Gastroesophageal sphincter (tissue), 3 donors: ENCODE measurements at regions not wholly inside any gene's neighbourhood (a gene's known extent, or its start where the extent isn't known, plus 50 kb on each side); places are given as distances from the start of the nearest gene placed in this dataset.

Experiments
- EP300 ChIP-seq: sonication (generic); formaldehyde crosslinking; IDR thresholded peaks from one replicate; pipeline ENCODE4 v1.6.1; 2017; ENCODE audit warnings: antibody characterized with exemption, mild to moderate bottlenecking
- POLR2A ChIP-seq, 2 donors: fragments of 450-650 bp; IDR thresholded peaks; one replicate each; pipeline ENCODE4 v1.6.1; 2017; ENCODE audit warnings: antibody characterized with exemption in 2 of 2, mild to moderate bottlenecking in 2 of 2, moderate library complexity in 1 of 2
- POLR2AphosphoS5 ChIP-seq: sonication (generic); formaldehyde crosslinking; IDR thresholded peaks from one replicate; pipeline ENCODE4 v1.6.1; 2017; ENCODE audit warnings: antibody characterized with exemption
- TF ChIP-seq, protein P1 (sequence below), 4 experiments: fragments of 200-600 bp in 2 of 4; fragments of 450-650 bp in 2 of 4; sonication (generic) in 1 of 4; IDR thresholded peaks; one replicate each; pipeline ENCODE4 v1.5.1; 2017 to 2019; ENCODE audit warnings: antibody characterized with exemption in 4 of 4, mild to moderate bottlenecking in 2 of 4, moderate library complexity in 2 of 4

DNA sequence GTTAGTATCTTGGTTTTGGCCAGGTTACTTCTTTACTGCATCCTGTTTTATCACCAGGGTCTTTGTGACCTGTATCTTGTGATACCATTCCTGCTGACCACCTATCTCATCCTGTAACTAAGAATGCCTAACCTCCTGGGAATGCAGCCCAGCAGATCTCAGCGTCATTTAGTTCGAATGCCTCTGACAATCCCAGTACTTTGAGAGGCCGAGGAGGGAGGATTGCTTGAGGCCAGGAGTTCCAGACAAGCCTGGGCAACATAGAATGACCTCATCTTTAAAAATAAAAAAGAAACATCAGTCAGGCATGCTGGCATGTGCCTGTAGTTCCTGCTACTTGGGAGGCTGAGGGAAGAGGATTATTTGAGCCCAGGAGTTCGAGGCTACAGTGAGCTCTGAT is 206.5 kb downstream of the SUDS3 start:
- TF ChIP-seq POLR2AphosphoS5 (no peak), POLR2A (IDR thresholded peaks at IDR 0.05) (no peak), EP300 (no peak)
- TF ChIP-seq, protein P1, sequence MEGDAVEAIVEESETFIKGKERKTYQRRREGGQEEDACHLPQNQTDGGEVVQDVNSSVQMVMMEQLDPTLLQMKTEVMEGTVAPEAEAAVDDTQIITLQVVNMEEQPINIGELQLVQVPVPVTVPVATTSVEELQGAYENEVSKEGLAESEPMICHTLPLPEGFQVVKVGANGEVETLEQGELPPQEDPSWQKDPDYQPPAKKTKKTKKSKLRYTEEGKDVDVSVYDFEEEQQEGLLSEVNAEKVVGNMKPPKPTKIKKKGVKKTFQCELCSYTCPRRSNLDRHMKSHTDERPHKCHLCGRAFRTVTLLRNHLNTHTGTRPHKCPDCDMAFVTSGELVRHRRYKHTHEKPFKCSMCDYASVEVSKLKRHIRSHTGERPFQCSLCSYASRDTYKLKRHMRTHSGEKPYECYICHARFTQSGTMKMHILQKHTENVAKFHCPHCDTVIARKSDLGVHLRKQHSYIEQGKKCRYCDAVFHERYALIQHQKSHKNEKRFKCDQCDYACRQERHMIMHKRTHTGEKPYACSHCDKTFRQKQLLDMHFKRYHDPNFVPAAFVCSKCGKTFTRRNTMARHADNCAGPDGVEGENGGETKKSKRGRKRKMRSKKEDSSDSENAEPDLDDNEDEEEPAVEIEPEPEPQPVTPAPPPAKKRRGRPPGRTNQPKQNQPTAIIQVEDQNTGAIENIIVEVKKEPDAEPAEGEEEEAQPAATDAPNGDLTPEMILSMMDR (IDR thresholded peaks at IDR 0.05): no peak
